Liver (tissue), 3 donors: ENCODE measurements at regions not wholly inside any gene's neighbourhood (a gene's known extent, or its start where the extent isn't known, plus 50 kb on each side); places are given as distances from the start of the nearest gene placed in this dataset.

Experiments
- CTCF ChIP-seq: fragments of 150-350 bp; IDR thresholded peaks from 2 replicates; pipeline ENCODE4 v1.5.1; 2017; ENCODE audit warnings: improper control_type of control experiment, low read depth, low read length; ENCODE audit not compliant: missing input control
- TAF1 ChIP-seq: conservative IDR thresholded peaks from 2 replicates; pipeline ENCODE4 v1.6.1; 2016; ENCODE audit warnings: antibody characterized with exemption, mild to moderate bottlenecking
- YY1 ChIP-seq: IDR thresholded peaks from 2 replicates; pipeline ENCODE4 v1.6.1; 2016; ENCODE audit warnings: antibody characterized with exemption, mild to moderate bottlenecking
- donor health status: healthy.
- donor health status: healthy.

- TF ChIP-seq YY1 (no peak), CTCF (no peak), TAF1 (no peak)
These were observed 757.1 kb downstream of the SORCS3 start for GRCh38 chr10:105398202-105398601.
